ENCODE measurements at regions not wholly inside any gene's neighbourhood (a gene's known extent, or its start where the extent isn't known, plus 50 kb on each side); places are given as distances from the start of the nearest gene placed in this dataset.
"Not testable (repeated sequence)": the region's sequence is repeated elsewhere in the genome, so short reads cannot be mapped to it uniquely, and the experiment has no call there.

DNA sequence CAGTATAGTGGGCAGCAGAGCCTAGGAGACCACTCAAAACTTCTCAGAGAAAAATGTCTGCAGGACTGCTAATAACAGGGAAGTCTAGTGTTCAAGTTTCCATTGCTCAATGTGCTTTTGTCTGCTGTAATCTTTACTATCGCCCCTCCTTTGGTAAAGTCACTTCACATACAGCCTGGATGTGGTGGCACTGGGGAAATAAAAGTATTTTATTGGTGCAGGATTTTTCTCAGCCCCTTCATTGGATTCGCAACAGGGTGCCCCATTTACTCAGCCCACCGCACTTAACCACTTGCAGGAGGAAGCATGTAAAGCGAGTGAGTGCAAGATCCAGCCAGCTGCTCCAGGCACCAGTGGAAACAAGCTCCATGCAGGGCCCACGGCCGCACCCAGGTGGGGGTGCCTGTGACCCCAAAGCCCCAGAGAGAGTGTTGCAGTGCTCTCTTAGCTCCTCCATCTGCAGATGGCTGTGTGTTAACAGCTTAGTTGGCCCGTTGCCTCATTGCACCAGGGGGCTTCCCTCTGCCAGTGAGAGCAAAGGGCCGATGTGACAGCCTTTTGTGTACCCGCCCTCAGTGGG, 163.5 kb upstream of the TMEM72 start:
- TF ChIP-seq EZH2 (IDR thresholded peaks at IDR 0.05) (no peak), CTCF (IDR thresholded peaks at IDR 0.05) (no peak), EZH2phosphoT487 (IDR thresholded peaks at IDR 0.05) (no peak)
- Histone ChIP-seq H3K4me2 (no peak overlapping the region), H3K4me3 (no peak overlapping the region), H3K9ac (no peak overlapping the region), H3K4me1 (no peaks in the 10 kb centered on the region), H3K27ac (no peak overlapping the region), H3K36me3 (no peaks in the 10 kb centered on the region), H4K20me1 (ENCODE audit: low read depth) (no peaks in the 10 kb centered on the region), H3F3A (ENCODE audit: low read depth) (no peaks in the 10 kb centered on the region), H3K9me3 (ENCODE audit: low read depth) (no peaks in the 10 kb centered on the region), H2AFZ (replicated peaks) (no peak overlapping the region), H3K27me3 (no peaks in the 10 kb centered on the region), H3K79me2 (ENCODE audit: low read depth) (no peaks in the 10 kb centered on the region)
- peaks cover 4% of the 10 kb centered on the region for H3K9me3 Mint-ChIP-seq
- DNase-seq (ENCODE audit: low spot score): no peak
- H3K27me3 Mint-ChIP-seq (ENCODE audit: insufficient read depth, low read depth): peaks cover 3% of the 10 kb centered on the region
- H3K36me3 Mint-ChIP-seq: no peaks in the 10 kb centered on the region
- H3K4me3 Mint-ChIP-seq: no peak overlapping the region
- H3K27ac Mint-ChIP-seq: no peak overlapping the region
- no peaks in the 10 kb centered on the region for H3K4me1 Mint-ChIP-seq

DNA sequence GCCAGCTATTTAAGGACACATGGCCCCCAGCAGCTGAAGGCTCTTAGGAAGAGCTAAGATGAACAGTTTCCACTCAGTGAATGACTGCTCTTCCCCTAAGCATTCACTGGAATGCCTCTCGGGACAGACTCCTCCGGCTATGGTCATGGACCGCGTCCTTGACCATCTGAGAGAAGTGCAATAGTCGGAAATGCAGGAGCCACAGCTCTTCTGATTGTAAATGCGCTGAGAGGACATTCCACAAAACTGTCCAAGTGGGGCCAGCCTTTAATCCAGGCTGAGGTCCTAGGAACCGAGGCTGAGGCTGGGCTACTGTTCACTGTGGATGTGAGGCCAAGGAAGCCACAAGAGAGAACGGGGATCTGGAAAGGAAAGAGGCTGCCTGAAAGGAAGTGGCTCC, 162.0 kb upstream of the TMEM72 start:
- H3K27ac ChIP-seq: no peak overlapping the region
- H3K79me2 ChIP-seq (ENCODE audit: low read depth): no peaks in the 10 kb centered on the region
- H3K27me3 ChIP-seq: no peaks in the 10 kb centered on the region
- no peaks in the 10 kb centered on the region for H3K36me3 Mint-ChIP-seq
- no peak overlapping the region for H3K27ac Mint-ChIP-seq
- H3K4me3 Mint-ChIP-seq: no peak overlapping the region
- TF ChIP-seq CTCF (IDR thresholded peaks at IDR 0.05) (no peak), EZH2phosphoT487 (IDR thresholded peaks at IDR 0.05) (no peak), EZH2 (IDR thresholded peaks at IDR 0.05) (no peak)
- no peak overlapping the region for H3K9ac ChIP-seq
- H3K36me3 ChIP-seq: no peaks in the 10 kb centered on the region
- no peak overlapping the region for H2AFZ ChIP-seq (replicated peaks)
- no peak for DNase-seq (ENCODE audit: low spot score)
- H3K9me3 ChIP-seq (ENCODE audit: low read depth): no peaks in the 10 kb centered on the region
- H3F3A ChIP-seq (ENCODE audit: low read depth): no peaks in the 10 kb centered on the region
- H3K27me3 Mint-ChIP-seq (ENCODE audit: insufficient read depth, low read depth): peaks cover 3% of the 10 kb centered on the region
- H3K4me3 ChIP-seq: no peak overlapping the region
- H4K20me1 ChIP-seq (ENCODE audit: low read depth): no peaks in the 10 kb centered on the region
- H3K4me1 ChIP-seq: no peaks in the 10 kb centered on the region
- H3K4me1 Mint-ChIP-seq: no peaks in the 10 kb centered on the region
- H3K4me2 ChIP-seq: no peak overlapping the region
- H3K9me3 Mint-ChIP-seq: peaks cover 4% of the 10 kb centered on the region

- no peak overlapping the region for H3K4me3 Mint-ChIP-seq
- H3F3A ChIP-seq (ENCODE audit: low read depth): no peaks in the 10 kb centered on the region
- H2AFZ ChIP-seq (replicated peaks): no peak overlapping the region
- no peaks in the 10 kb centered on the region for H3K4me1 Mint-ChIP-seq
- H3K4me2 ChIP-seq: no peak overlapping the region
- H3K4me1 ChIP-seq: no peaks in the 10 kb centered on the region
- no peaks in the 10 kb centered on the region for H3K9me3 ChIP-seq (ENCODE audit: low read depth)
- no peak overlapping the region for H3K4me3 ChIP-seq
- peaks cover 6% of the 10 kb centered on the region for H3K27me3 Mint-ChIP-seq (ENCODE audit: insufficient read depth, low read depth)
- H3K36me3 Mint-ChIP-seq: no peaks in the 10 kb centered on the region
- peaks cover 4% of the 10 kb centered on the region for H3K9me3 Mint-ChIP-seq
- DNase-seq (ENCODE audit: low spot score): no peak
- no peaks in the 10 kb centered on the region for H3K36me3 ChIP-seq
- H3K9ac ChIP-seq: no peak overlapping the region
- H4K20me1 ChIP-seq (ENCODE audit: low read depth): no peaks in the 10 kb centered on the region
- TF ChIP-seq EZH2 (IDR thresholded peaks at IDR 0.05) (no peak), CTCF (IDR thresholded peaks at IDR 0.05) (no peak), EZH2phosphoT487 (IDR thresholded peaks at IDR 0.05) (no peak)
- H3K27me3 ChIP-seq: no peaks in the 10 kb centered on the region
- no peak overlapping the region for H3K27ac Mint-ChIP-seq
- no peaks in the 10 kb centered on the region for H3K79me2 ChIP-seq (ENCODE audit: low read depth)
- H3K27ac ChIP-seq: no peak overlapping the region
These were observed 158.4 kb upstream of the TMEM72 start for GRCh38 chr10:44752451-44753441.

- H3K27me3 Mint-ChIP-seq (ENCODE audit: insufficient read depth, low read depth); H2AFZ ChIP-seq (replicated peaks); DNase-seq (ENCODE audit: low spot score); H3K4me3 ChIP-seq; H4K20me1 ChIP-seq (ENCODE audit: low read depth); H3K9me3 Mint-ChIP-seq; H3F3A ChIP-seq (ENCODE audit: low read depth); H3K36me3 ChIP-seq; H3K79me2 ChIP-seq (ENCODE audit: low read depth); H3K9me3 ChIP-seq (ENCODE audit: low read depth); H3K4me1 Mint-ChIP-seq; H3K27ac Mint-ChIP-seq; H3K36me3 Mint-ChIP-seq; H3K4me1 ChIP-seq; H3K27ac ChIP-seq; H3K9ac ChIP-seq; H3K4me3 Mint-ChIP-seq; H3K4me2 ChIP-seq; H3K27me3 ChIP-seq: not testable (repeated sequence)
These were observed 156.8 kb upstream of the TMEM72 start for GRCh38 chr10:44754355-44754754.
